DMS153 treated with DMSO at 0.1 percent for 48 hours (cell line): ENCODE measurements at regions not wholly inside any gene's neighbourhood (a gene's known extent, or its start where the extent isn't known, plus 50 kb on each side); places are given as distances from the start of the nearest gene placed in this dataset.
"Not testable (repeated sequence)": the region's sequence is repeated elsewhere in the genome, so short reads cannot be mapped to it uniquely, and the experiment has no call there.

Experiments
- DNase-seq: peaks from one replicate; lab custom pipeline; 2025; ENCODE audit not compliant: unreplicated experiment; lab: John Stamatoyannopoulos, UW

GRCh38 chrX:79511799-79512198, 144.7 kb upstream of the ITM2A start:
- no peak for DNase-seq

GRCh38 chrX:79506001-79506400, 138.9 kb upstream of the ITM2A start:
- DNase-seq = no peak

- no peak for DNase-seq
Observed at GRCh38 chrX:79482686-79483085, 115.6 kb upstream of the ITM2A start.

- DNase-seq = no peak
Observed at GRCh38 chrX:79477691-79478090, 110.6 kb upstream of the ITM2A start.

GRCh38 chrX:79466636-79467035, 99.5 kb upstream of the ITM2A start:
- DNase-seq = no peak

- DNase-seq = no peak
Observed at GRCh38 chrX:79462458-79462857, 95.3 kb upstream of the ITM2A start.

- not testable (repeated sequence) for DNase-seq
Observed at GRCh38 chrX:79456593-79456992, 89.5 kb upstream of the ITM2A start.

GRCh38 chrX:79452881-79453280, 85.7 kb upstream of the ITM2A start:
- DNase-seq = no peak

GRCh38 chrX:79444694-79445210, 77.6 kb upstream of the ITM2A start:
- DNase-seq = no peak

- no peak for DNase-seq
Observed at GRCh38 chrX:79443121-79443520, 76.0 kb upstream of the ITM2A start.

GRCh38 chrX:79440336-79440735, 73.2 kb upstream of the ITM2A start:
- DNase-seq = no peak
